ENCODE measurements at regions not wholly inside any gene's neighbourhood (a gene's known extent, or its start where the extent isn't known, plus 50 kb on each side); places are given as distances from the start of the nearest gene placed in this dataset.

DNA sequence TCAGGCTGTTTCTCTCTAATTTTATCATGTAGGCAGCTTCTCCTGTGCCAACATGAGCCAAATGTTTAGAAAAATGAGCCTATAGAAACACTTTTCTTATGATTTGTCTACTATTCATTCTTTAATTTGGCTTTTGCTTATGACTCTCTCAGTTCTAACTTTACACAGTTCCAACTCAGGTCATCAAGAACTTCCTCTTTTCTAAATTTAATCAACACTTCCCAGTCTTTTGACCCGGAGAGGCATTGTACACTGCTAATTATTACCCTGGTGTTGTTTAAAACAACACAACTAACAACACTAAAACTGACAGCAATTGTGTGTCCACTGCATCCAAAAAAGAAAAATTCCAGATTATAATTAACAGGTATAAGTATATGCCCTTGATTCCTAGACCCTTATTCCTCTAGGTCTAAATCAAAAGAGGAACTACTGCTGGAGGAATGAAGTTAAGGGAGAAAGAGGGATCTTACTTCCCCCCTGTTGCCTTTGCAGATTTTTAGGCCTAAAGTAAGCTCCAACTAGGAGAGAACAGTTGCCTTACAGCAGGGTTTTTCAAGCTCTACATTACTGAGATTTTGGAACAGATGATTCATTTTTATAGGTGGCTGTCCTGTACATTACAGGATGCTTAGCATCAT lies 332.2 kb upstream of the GOLIM4 start:
- DNase-seq = no peak

- no peak for DNase-seq
Observed at GRCh38 chr3:168427156-168427555, 331.4 kb upstream of the GOLIM4 start.

DNA sequence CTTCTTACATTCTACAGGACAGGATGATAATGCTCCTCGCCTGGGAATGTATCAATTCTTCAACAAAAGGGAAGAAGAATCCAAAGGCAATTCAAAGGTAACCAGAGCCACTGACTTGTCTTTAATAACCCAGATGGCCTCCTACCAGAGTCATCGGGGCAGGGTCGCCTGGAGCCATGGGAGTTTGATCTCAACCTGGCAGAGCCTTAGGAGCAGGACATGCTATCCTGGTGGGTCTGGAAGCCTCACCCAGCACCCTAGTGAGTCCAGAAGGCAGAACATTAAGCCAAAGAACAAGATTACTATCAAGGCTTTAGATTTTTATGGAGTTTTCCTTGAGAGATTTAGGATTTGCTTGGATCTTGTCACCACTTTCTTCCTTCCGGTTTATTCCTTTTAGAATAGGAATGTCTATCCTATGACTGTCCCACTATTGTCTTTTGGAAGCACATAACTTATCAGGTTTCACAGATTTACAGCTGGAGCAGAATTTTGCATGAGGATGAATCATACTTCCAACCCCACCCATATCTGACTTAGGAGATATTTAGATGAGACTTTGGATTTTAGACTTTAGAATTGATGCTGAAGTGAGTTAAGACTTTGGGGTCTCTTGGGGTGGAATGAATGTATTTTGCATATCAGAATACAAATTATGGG lies 330.3 kb upstream of the GOLIM4 start:
- peak; percentile 19 for DNase-seq

GRCh38 chr3:168424059-168424734 lies 328.5 kb upstream of the GOLIM4 start:
- DNase-seq = no peak

GRCh38 chr3:168422843-168423242 lies 327.1 kb upstream of the GOLIM4 start:
- DNase-seq = no peak

GRCh38 chr3:168419091-168419490 lies 323.4 kb upstream of the GOLIM4 start:
- no peak for DNase-seq

- DNase-seq = no peak
Observed at GRCh38 chr3:168417016-168417415, 321.3 kb upstream of the GOLIM4 start.

DNA sequence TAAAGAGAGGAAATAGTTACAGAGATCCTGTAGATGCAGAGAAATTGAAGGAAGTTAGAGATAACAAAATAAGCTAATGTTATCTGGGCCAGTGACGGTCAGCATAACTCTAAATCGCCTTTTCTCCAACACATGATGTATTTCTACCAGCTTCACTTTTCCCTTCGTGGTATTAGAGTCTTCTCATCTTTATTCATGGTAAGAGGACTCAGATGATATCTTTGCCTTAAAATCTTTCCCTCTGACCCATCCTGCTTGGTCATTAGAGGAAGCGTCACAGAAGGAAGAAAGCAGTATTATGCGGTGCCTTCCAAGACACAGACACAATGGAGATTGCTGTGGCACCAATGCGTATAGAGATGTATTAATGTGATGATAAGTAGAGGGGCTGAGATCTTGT lies 320.7 kb upstream of the GOLIM4 start:
- no peak for DNase-seq

DNA sequence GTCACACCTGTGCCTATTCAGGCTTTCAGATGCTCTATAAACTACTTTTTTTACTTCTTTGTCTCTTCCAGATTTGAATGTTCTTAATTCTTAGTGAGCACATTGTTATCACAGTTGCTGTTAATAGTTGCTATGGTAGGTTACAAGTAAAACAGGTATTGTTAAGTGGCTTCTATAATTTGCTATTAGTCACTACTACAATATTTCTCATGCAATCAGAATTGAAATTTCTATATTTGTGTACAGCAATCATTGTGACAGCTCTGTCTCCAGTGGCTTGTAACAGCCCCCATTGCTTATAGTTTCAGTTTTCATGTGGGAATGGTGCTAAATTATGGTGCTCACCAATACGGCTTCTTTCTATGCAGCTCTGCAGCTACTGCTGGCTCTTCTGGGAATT lies 318.4 kb upstream of the GOLIM4 start:
- no peak for DNase-seq

GRCh38 chr3:168407381-168407780 lies 311.7 kb upstream of the GOLIM4 start:
- DNase-seq = no peak

DNA sequence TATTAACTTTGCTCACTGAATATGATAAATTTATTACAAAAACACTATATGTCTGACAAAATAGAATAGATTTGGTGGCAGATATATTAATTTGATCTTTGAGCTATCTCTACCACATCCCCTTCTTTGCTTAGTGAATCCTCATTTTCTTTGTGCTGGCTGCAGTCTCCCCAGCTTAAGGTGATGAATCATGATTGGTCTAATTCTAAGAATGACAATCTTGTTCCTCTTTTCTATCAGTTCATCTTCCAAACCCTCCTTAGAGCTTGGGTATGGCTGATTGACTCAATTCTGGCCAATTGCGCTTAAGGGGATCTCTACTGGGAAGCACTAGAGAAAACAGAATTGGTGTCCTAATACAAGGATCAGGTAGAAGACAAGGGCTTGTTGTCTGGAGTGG lies 309.6 kb upstream of the GOLIM4 start:
- no peak for DNase-seq

DNA sequence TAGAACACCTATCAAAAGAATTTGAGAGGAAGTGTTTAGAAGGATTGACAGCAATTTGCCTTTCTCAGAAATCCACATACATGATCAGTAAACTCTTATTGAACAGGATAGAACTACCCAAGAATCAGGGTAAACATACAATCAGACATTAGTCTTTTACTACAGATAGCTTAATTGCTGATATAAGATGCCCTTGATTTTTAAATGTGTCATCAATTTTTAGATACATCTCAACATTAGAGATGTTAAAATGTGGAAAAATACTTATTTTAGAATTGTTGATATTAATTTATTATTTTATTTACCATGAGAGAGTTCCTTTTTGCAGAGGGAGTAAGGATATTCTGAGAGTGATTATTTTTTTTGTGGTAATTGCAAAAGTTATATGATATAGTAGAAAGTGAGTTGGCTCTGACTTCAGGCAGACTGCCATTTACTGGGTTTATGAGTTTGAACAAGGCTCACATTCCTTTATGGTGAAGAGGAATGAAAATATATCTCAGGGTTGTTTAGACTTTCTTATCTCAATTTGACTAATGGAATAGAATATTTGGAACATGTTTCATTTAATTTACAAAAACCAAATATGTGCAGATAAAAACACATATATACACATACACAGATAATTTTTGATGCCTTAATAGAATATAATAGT lies 302.8 kb upstream of the GOLIM4 start:
- no peak for DNase-seq

GRCh38 chr3:168396861-168397260 lies 301.1 kb upstream of the GOLIM4 start:
- peak; percentile 45 for DNase-seq

DNA sequence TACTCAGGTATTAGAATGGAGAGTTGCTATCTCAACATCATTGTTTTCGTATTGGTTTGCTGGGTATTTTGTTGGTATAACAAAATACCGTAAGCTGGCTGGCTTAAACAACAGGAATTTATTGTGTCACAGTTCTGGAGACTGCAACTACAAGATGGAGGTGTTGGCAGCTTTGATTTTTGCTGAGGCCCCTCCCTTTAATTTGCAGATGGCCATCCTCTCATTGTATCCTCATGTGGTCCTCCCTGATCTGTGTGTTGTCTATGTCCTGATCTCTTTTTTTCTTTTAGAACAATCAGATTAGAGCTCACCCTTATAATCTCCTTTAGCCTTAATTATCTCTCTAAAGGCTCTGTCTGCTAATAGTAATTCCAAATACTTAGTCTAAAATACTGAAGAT lies 299.8 kb upstream of the GOLIM4 start:
- DNase-seq = peak; percentile 98

GRCh38 chr3:168394439-168394838 lies 298.7 kb upstream of the GOLIM4 start:
- no peak for DNase-seq

- no peak for DNase-seq
Observed at GRCh38 chr3:168386301-168386700, 290.6 kb upstream of the GOLIM4 start.

DNA sequence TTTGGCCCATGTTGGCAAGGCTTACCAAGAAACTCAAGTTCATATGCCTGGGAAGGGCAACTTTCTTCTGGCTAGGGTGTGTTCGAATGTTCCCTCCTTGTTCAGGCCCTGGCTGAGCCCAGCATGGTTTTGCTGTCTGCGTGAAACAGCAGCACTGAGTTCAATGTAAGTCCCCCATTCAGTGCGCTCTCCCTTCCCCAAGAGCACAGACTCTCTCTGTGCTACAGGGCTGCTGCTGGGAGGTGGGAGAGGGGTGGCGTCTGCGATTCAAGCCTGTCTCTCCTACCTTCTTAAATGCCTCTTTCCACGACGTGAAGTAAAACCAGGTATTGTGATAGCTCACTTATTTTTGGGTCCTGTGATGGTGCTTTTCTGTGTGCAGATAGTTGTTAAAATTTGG lies 289.3 kb upstream of the GOLIM4 start:
- DNase-seq = no peak

- peak; percentile 64 for DNase-seq
Observed at GRCh38 chr3:168383573-168383972, 287.8 kb upstream of the GOLIM4 start.

GRCh38 chr3:168371846-168372245 lies 276.1 kb upstream of the GOLIM4 start:
- no peak for DNase-seq

GRCh38 chr3:168364967-168365366 lies 269.2 kb upstream of the GOLIM4 start:
- DNase-seq = no peak

DNA sequence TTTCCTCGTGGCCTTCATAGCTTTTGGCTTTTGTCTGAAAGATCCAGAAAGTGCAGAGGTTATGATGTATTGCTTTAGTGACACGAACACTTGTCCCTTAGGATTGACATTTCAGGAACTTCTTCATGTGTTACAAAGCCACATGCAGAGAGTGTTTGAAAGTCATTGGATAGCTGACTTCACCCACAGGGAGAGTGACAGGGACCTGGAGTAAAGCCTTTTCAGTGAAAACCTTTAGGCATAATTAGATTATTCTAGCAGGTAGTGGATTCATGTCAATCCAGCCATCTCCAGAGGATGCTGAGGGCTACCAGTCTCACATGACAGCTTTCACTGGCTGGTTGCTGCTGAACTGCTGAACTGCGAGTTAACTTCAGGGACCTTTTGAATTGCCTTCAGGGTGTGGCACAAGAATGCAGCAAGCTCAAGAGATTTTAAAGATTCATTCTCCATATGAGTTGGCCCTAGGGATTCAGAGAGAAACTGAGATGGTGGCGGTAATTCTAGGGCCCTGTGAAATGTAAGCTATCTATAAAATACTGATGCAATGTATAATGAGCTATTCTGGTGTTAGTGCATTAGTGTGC lies 267.0 kb upstream of the GOLIM4 start:
- DNase-seq = peak; percentile 21

DNA sequence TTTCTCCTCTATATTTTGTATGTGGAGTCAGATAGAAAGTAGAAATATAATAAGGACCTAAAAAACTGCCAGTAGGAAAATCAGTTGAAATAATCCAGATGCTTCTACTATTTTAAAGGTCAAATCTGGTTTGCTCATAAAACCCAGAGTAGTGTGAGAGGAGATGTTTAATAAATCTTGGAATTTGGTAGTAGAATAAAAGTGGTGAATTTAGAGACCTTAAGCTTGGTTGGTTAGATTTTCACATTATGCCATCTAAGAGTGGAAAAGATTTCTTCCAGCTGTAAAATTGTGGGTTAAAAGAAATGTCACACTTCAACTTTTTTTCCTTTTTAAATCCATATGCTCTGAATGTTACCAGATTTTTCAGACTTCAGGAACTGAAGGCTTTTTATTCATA lies 266.4 kb upstream of the GOLIM4 start:
- DNase-seq = no peak

- no peak for DNase-seq
Observed at GRCh38 chr3:168360993-168361392, 265.3 kb upstream of the GOLIM4 start.
